Transverse colon (tissue), 4 donors: ENCODE measurements at regions not wholly inside any gene's neighbourhood (a gene's known extent, or its start where the extent isn't known, plus 50 kb on each side); places are given as distances from the start of the nearest gene placed in this dataset.
"Not testable (repeated sequence)": the region's sequence is repeated elsewhere in the genome, so short reads cannot be mapped to it uniquely, and the experiment has no call there.

Source experiments
- DNase-seq: peaks from one replicate; pipeline ENCODE4 v3.0.0-alpha.2; 2019
- H3K27ac ChIP-seq, 4 donors: fragments of 200-600 bp; sonication (generic); 2 replicates each; pipeline ENCODE4 v1.5.1; 2016 to 2018; ENCODE audit warnings: inconsistent platforms in 4 of 4
- H3K27me3 ChIP-seq: fragments of 200-600 bp; sonication (generic); 2 replicates; pipeline ENCODE4 v1.5.1; 2017; ENCODE audit warnings: inconsistent platforms
- H3K36me3 ChIP-seq, 4 donors: fragments of 200-600 bp; sonication (generic); 2 replicates each; pipeline ENCODE4 v1.5.1; 2017 to 2019; ENCODE audit warnings: inconsistent platforms in 4 of 4
- H3K4me1 ChIP-seq, 4 donors: fragments of 200-600 bp; sonication (generic); 2 replicates each; pipeline ENCODE4 v1.5.1; 2017 to 2020; ENCODE audit warnings: inconsistent platforms in 4 of 4
- H3K4me3 ChIP-seq, 4 donors: fragments of 200-600 bp; sonication (generic); 1 replicate in 1 of 4; 2 replicates in 3 of 4; pipeline versions ENCODE4 v1.5.1 to v1.6.1; 2017 to 2019; ENCODE audit warnings: inconsistent platforms in 4 of 4
- H3K9me3 ChIP-seq, 2 donors: fragments of 200-600 bp; sonication (generic); 2 replicates each; pipeline ENCODE4 v1.5.1; 2017 to 2019; ENCODE audit warnings: inconsistent platforms in 2 of 2
- POLR2A ChIP-seq: fragments of 450-650 bp; IDR thresholded peaks from one replicate; pipeline ENCODE4 v1.6.1; 2016; ENCODE audit warnings: antibody characterized with exemption, mild to moderate bottlenecking, moderate library complexity
- WGBS, 2 donors: methylation state at CpG; one replicate each; pipeline ENCODE4 v1.1.5; 2018; ENCODE audit warnings: low coverage in 1 of 2; 5-methylcytosine and 5-hydroxymethylcytosine counted together
- in situ Hi-C, 4 donors: fragments of 200-750 bp; cut with MboI; loops; one replicate each; pipeline versions ENCODE4 v1.15.0 to v1.15.1; 2017; ENCODE audit warnings: low sequenced_read_pairs in 3 of 4, low pct_ligation_motif_present in 1 of 4, low pct_unique_long_range_greater_than_20kb in 1 of 4
- intact Hi-C: fragments of 100-400 bp; cut with DNase I; formaldehyde crosslinking; loops from one replicate; pipeline ENCODE4 v1.15.1; 2023; ENCODE audit warnings: low total_unique reads
- TF ChIP-seq, protein P1 (sequence below), 5 experiments: fragments of 200-600 bp in 3 of 5; fragments of 450-650 bp in 2 of 5; sonication (generic) in 3 of 5; IDR thresholded peaks; 1 replicate in 2 of 5; 2 replicates in 3 of 5; pipeline ENCODE4 v1.5.1; 2016 to 2017; ENCODE audit warnings: antibody characterized with exemption in 5 of 5, inconsistent platforms in 3 of 5, mild to moderate bottlenecking in 2 of 5, moderate library complexity in 1 of 5

DNA sequence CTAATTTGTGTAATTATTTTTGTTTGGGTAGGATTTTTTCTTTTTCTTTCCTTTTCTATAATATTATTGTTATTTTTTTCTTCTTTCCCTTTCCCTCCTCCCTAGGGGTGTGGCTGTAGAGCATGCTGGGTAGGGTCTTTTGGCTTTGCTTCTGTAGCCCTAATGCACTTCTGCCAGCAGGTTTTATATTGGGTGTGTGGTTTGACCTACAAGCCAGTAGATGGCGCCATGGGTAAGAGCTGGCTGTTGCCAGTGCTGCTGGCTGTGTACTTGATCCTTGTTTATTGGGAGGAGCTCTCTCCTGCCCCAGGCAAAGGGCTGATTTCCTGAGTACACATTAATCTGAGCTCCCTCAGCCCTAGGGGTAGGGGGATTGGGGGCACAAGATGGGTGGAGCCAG is 67.7 kb upstream of the PARP4 start:
- H3K27me3 ChIP-seq, H3K4me1 ChIP-seq, H3K9me3 ChIP-seq, in situ Hi-C loops, intact Hi-C loops, H3K4me3 ChIP-seq, H3K36me3 ChIP-seq, H3K27ac ChIP-seq: not testable (repeated sequence)
- peak; percentile 16 for DNase-seq
- TF ChIP-seq, protein P1, sequence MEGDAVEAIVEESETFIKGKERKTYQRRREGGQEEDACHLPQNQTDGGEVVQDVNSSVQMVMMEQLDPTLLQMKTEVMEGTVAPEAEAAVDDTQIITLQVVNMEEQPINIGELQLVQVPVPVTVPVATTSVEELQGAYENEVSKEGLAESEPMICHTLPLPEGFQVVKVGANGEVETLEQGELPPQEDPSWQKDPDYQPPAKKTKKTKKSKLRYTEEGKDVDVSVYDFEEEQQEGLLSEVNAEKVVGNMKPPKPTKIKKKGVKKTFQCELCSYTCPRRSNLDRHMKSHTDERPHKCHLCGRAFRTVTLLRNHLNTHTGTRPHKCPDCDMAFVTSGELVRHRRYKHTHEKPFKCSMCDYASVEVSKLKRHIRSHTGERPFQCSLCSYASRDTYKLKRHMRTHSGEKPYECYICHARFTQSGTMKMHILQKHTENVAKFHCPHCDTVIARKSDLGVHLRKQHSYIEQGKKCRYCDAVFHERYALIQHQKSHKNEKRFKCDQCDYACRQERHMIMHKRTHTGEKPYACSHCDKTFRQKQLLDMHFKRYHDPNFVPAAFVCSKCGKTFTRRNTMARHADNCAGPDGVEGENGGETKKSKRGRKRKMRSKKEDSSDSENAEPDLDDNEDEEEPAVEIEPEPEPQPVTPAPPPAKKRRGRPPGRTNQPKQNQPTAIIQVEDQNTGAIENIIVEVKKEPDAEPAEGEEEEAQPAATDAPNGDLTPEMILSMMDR (IDR thresholded peaks at IDR 0.05), result peak; percentile 57 to 81 (median 69)
- 0% methylated on average over 1 of the region's 1 CpG; no CpG with 5 or more reads in 1 of the 2 donors for WGBS, 2 donors

DNA sequence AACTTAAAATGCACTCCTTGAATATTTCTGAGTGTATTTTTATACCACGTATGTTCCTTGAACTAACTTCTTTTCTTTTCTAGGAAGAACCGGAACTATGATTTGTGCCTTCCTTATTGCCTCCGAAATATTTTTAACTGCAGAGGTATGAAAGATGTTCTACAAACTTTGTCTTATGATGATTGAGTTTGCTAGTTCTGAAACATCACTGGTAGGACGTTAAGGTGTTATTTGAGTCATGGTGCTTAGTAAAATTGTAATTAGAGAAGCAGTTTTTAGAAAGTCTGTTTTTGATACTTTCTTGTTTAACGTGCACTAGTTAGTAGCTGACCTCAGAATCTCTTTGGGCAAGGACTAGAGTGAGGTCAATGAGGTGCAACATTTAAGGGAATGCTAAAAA is 69.0 kb upstream of the PARP4 start:
- in situ Hi-C loops, result not testable (repeated sequence)

DNA sequence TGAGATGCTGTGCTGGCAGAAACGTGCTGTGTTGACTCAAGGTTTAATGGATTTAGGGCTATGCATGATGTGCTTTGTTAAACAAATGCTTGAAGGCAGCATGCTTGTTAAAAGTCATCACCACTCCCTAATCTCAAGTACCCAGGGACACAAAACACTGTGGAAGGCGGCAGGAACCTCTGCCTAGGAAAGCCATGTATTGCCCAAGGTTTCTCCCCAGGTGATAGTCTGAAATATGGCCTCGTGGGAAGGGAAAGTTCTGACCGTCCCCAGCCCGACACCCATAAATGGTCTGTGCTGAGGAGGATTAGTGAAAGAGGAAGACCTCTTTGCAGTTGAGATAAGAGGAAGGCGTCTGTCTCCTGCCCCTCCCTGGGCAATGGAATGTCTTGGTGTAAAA is 79.1 kb upstream of the PARP4 start:
- H3K27ac ChIP-seq, in situ Hi-C loops, H3K36me3 ChIP-seq, H3K4me3 ChIP-seq, H3K27me3 ChIP-seq, DNase-seq, H3K9me3 ChIP-seq, intact Hi-C loops, H3K4me1 ChIP-seq: not testable (repeated sequence)
- 71 to 90% methylated on average over 2 to 5 of the region's 6 CpGs for WGBS, 2 donors

More for the DNA sequence above, 69.0 kb upstream of the PARP4 start:
- intact Hi-C loops, H3K27ac ChIP-seq, DNase-seq, H3K4me3 ChIP-seq, H3K4me1 ChIP-seq, H3K27me3 ChIP-seq, H3K9me3 ChIP-seq, H3K36me3 ChIP-seq: not testable (repeated sequence)
- 65 to 77% methylated on average over 5 of the region's 5 CpGs for WGBS, 2 donors

DNA sequence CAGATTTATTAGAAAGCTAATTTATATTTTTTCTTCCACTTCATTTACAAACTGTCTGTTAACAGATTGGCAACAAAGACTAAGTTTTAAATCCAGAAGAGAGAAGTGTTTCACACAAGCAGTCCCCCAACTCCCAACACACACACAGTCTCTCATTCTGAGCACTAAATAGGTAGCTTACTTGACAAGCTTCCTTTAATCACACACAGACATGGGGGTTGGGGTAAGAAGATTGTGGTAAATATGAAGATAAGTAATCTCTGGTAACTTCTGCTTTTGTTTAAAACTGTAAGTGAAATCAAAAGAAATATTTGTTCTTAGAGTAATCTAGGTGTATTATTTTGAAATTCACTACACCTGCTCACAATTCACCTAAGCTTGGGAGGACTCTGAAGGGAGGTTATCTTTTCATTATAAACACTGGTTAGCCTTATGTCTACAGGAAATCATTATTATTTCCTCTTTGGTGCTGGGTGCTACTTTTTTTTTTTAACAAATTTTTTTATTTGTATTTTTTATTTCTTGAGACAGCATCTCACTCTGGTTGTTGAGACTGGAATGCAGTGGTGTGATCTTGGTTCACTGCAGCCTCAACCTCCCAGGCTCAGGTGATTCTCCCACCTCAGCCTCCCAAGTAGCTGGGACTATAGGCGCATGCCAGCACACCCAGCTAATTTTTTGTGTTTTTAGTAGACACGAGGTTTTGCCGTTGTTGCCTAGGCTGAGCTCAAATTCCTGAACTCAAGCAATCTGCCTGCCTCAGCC is 82.1 kb upstream of the ATP12A start:
- in situ Hi-C loops, result loop anchor here in 2 of 4 donors (5.0 kb wide), 1 partner anchor 354 kb away; no protein-coding TSS in a partner anchor
- intact Hi-C loops, result not testable (repeated sequence)

DNA sequence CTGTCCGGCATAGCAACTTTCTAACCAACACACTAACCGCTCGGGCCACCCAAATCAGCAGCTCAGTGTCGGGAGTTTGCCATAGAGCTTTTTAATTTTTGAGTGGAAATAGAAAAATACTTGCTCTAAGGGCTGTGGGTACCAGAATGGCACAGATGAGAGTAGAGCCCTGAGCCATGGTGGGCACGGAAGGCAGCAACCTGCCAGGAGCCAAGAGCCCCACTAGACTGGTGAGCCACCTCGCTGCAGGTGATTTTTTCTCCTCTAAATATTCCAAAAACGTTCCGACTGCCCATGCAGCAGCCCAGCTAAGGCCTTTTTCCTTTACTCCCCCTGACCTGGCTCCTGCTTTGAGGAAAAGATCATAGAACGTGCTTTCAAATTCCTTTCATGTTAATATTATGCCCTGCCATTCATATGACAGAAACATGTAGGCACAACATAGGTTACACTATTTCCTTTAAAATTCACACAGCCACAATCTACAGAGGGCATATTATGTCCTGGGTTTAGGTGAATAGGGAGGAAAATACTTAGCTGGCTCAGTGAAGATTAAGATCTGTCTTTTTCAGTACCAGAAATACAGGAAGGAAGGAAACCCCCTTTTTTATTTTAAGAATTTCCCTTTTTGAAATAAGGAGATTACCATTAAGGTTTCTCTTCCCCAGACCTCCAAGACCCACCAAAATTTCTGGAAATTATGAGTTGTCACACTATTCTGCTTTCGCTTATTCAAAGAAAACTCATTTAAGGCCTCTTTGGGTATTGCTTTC is 81.0 kb upstream of the ATP12A start:
- in situ Hi-C loops, result loop anchor here in 2 of 4 donors (5.0 kb wide), 1 partner anchor 353 kb away; no protein-coding TSS in a partner anchor
- H3K4me3 ChIP-seq, H3K27ac ChIP-seq, H3K27me3 ChIP-seq, intact Hi-C loops, H3K36me3 ChIP-seq, H3K9me3 ChIP-seq, DNase-seq, H3K4me1 ChIP-seq: not testable (repeated sequence)
- WGBS, 2 donors, result 76 to 89% methylated on average over 8 to 10 of the region's 10 CpGs

More for the DNA sequence above, 82.1 kb upstream of the ATP12A start:
- not testable (repeated sequence) for H3K36me3 ChIP-seq, H3K27ac ChIP-seq, DNase-seq, H3K4me1 ChIP-seq, H3K27me3 ChIP-seq, H3K9me3 ChIP-seq, H3K4me3 ChIP-seq
- WGBS, 2 donors, result 80 to 100% methylated on average over 1 to 3 of the region's 3 CpGs

DNA sequence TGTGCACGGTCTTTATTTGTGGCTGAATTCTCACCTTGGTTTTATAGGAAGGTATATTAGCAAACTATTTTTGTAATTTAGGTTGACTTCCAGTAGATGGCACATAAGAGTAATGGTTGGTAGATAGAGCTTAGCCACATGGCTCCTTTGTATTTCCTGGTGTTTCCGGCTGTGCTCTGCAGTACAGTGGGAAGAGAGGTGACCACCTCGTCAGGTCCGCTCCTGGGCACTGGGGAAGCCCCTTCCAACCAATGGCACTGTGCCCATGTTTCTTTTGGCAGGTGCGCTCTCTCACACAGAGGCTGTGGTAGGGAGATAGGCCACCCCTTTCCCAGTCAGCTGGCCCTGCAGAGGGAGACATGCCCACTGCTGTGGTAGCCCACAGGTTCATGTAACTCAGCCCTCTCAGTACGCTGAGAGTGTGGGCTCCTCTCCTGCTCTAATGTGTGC is 74.3 kb upstream of the ATP12A start:
- TF ChIP-seq POLR2A, result no peak
- TF ChIP-seq, protein P1 (IDR thresholded peaks at IDR 0.05), result peak in 4 of 5 experiments; percentile 1 to 59 (median 48)
- Histone ChIP-seq H3K36me3 (no peaks in the 10 kb centered on the region), H3K4me1 (peaks cover 0 to 4% (median 0%) of the 10 kb centered on the region in 4 donors), H3K27me3 (no peaks in the 10 kb centered on the region), H3K27ac (no peak overlapping the region), H3K4me3 (no peak overlapping the region), H3K9me3 (no peaks in the 10 kb centered on the region)
- intact Hi-C loops (no loop called here), in situ Hi-C loops (no loop called here)
- DNase-seq, result no peak
- 40 to 98% methylated on average over 1 to 5 of the region's 6 CpGs for WGBS, 2 donors
